HEK293 (cell line): ENCODE measurements at regions not wholly inside any gene's neighbourhood (a gene's known extent, or its start where the extent isn't known, plus 50 kb on each side); places are given as distances from the start of the nearest gene placed in this dataset.

Experiments
- CTCF ChIA-PET: fragments of 350-600 bp; formaldehyde crosslinking; extraction: SDS; loops from one replicate; lab custom pipeline; 2021; ENCODE audit warnings: antibody characterized with exemption; lab: Yijun Ruan, JAX
- POLR2A ChIA-PET: fragments of 300-600 bp; formaldehyde crosslinking; extraction: SDS; loops from one replicate; lab custom pipeline; 2020; ENCODE audit warnings: antibody characterized with exemption, inconsistent platforms; lab: Yijun Ruan, JAX
- H3K27ac ChIP-seq: fragments of 200-500 bp; sonication (Bioruptor generic); 2 replicates; pipeline ENCODE4 v1.5.1; 2014; ENCODE audit warnings: low read depth, low read length, control low read depth, inconsistent platforms; ENCODE audit errors: extremely low read depth
- H3K36me3 ChIP-seq, 2 experiments: fragments of 200-500 bp in 1 of 2; sonication (Bioruptor generic) in 1 of 2; 1 replicate in 1 of 2; 2 replicates in 1 of 2; pipeline ENCODE4 v1.5.1; 2014 to 2017; ENCODE audit warnings: inconsistent platforms in 2 of 2, low read length in 2 of 2; ENCODE audit not compliant: control insufficient read depth in 2 of 2, insufficient read depth in 1 of 2
- H3K4me1 ChIP-seq: fragments of 200-500 bp; sonication (Bioruptor generic); 2 replicates; pipeline ENCODE4 v1.5.1; 2014; ENCODE audit warnings: mild to moderate bottlenecking, low read length, inconsistent platforms; ENCODE audit not compliant: control insufficient read depth, insufficient read depth
- H3K4me3 ChIP-seq: 2 replicates; pipeline ENCODE4 v1.5.1; 2011; ENCODE audit warnings: low read depth, mild to moderate bottlenecking, control low read depth, low read length, moderate library complexity
- H3K9me3 ChIP-seq: fragments of 200-500 bp; sonication (Bioruptor generic); 2 replicates; pipeline ENCODE4 v1.5.1; 2014; ENCODE audit warnings: low read depth, low read length, inconsistent platforms; ENCODE audit not compliant: control insufficient read depth, insufficient read depth
- ATF2 ChIP-seq: fragments of 450-650 bp; formaldehyde crosslinking; IDR thresholded peaks from 2 replicates; pipeline ENCODE4 v1.5.1; 2016; ENCODE audit warnings: missing biosample characterization, missing genetic modification characterization, low read depth
- BCL6B ChIP-seq: fragments of 450-650 bp; formaldehyde crosslinking; IDR thresholded peaks from 2 replicates; pipeline ENCODE4 v1.5.1; 2017; ENCODE audit warnings: missing biosample characterization, missing genetic modification characterization
- GFI1B ChIP-seq: fragments of 450-650 bp; formaldehyde crosslinking; IDR thresholded peaks from 2 replicates; pipeline ENCODE4 v1.5.1; 2016; ENCODE audit warnings: missing biosample characterization, missing genetic modification characterization
- KLF1 ChIP-seq: fragments of 450-650 bp; formaldehyde crosslinking; IDR thresholded peaks from 2 replicates; pipeline ENCODE4 v1.5.1; 2016; ENCODE audit warnings: missing biosample characterization, missing genetic modification characterization
- MYNN ChIP-seq: fragments of 450-650 bp; formaldehyde crosslinking; IDR thresholded peaks from 2 replicates; pipeline ENCODE4 v1.5.1; 2016; ENCODE audit warnings: missing biosample characterization, missing genetic modification characterization, borderline replicate concordance
- OVOL3 ChIP-seq: fragments of 450-650 bp; formaldehyde crosslinking; IDR thresholded peaks from 2 replicates; pipeline ENCODE4 v1.5.1; 2016; ENCODE audit warnings: missing biosample characterization, missing genetic modification characterization
- ZBTB44 ChIP-seq: fragments of 450-650 bp; IDR thresholded peaks from 2 replicates; pipeline ENCODE4 v1.5.1; 2018; ENCODE audit warnings: missing biosample characterization, mild to moderate bottlenecking, missing genetic modification characterization
- ZNF157 ChIP-seq: fragments of 450-650 bp; formaldehyde crosslinking; IDR thresholded peaks from 2 replicates; pipeline ENCODE4 v1.5.1; 2016; ENCODE audit warnings: missing biosample characterization, missing genetic modification characterization
- ZNF169 ChIP-seq: fragments of 450-650 bp; formaldehyde crosslinking; IDR thresholded peaks from 2 replicates; pipeline ENCODE4 v1.5.1; 2016; ENCODE audit warnings: missing biosample characterization, missing genetic modification characterization
- ZNF292 ChIP-seq: fragments of 450-650 bp; formaldehyde crosslinking; IDR thresholded peaks from 2 replicates; pipeline ENCODE4 v1.5.1; 2016; ENCODE audit warnings: low read depth, missing biosample characterization, missing genetic modification characterization, borderline replicate concordance
- ZNF362 ChIP-seq: fragments of 450-650 bp; formaldehyde crosslinking; IDR thresholded peaks from 2 replicates; pipeline ENCODE4 v1.5.1; 2016; ENCODE audit warnings: missing biosample characterization, missing genetic modification characterization
- ZNF37A ChIP-seq: fragments of 450-650 bp; IDR thresholded peaks from 2 replicates; pipeline ENCODE4 v1.5.1; 2018; ENCODE audit warnings: missing biosample characterization, missing genetic modification characterization
- ZNF548 ChIP-seq: fragments of 450-650 bp; formaldehyde crosslinking; IDR thresholded peaks from 2 replicates; pipeline ENCODE4 v1.5.1; 2016; ENCODE audit warnings: missing biosample characterization, missing genetic modification characterization
- ZNF623 ChIP-seq: fragments of 450-650 bp; formaldehyde crosslinking; IDR thresholded peaks from 2 replicates; pipeline ENCODE4 v1.5.1; 2016; ENCODE audit warnings: missing biosample characterization, missing genetic modification characterization
- ZNF639 ChIP-seq: fragments of 450-650 bp; formaldehyde crosslinking; IDR thresholded peaks from 2 replicates; pipeline ENCODE4 v1.5.1; 2016; ENCODE audit warnings: missing biosample characterization, missing genetic modification characterization
- ZNF664 ChIP-seq: fragments of 450-650 bp; formaldehyde crosslinking; IDR thresholded peaks from 2 replicates; pipeline ENCODE4 v1.5.1; 2016; ENCODE audit warnings: missing biosample characterization, missing genetic modification characterization
- ZNF837 ChIP-seq: fragments of 450-650 bp; formaldehyde crosslinking; IDR thresholded peaks from 2 replicates; pipeline ENCODE4 v1.5.1; 2016; ENCODE audit warnings: missing biosample characterization, missing genetic modification characterization
- ZSCAN4 ChIP-seq: fragments of 450-650 bp; formaldehyde crosslinking; IDR thresholded peaks from 2 replicates; pipeline ENCODE4 v1.5.1; 2017; ENCODE audit warnings: missing biosample characterization, missing genetic modification characterization

GRCh38 chr12:4850857-4851380 lies 58.8 kb upstream of the KCNA1 start:
- no peak overlapping the region for H3K27ac ChIP-seq

GRCh38 chr12:4852308-4852707 lies 57.4 kb upstream of the KCNA1 start:
- CTCF ChIA-PET: interaction anchor here (0.6 to 0.7 kb wide), 2 partner anchors 15 to 64 kb away, joined by 3 read pairs; no protein-coding TSS in a partner anchor
- POLR2A ChIA-PET: no interaction called here
- no peaks in the 10 kb centered on the region for H3K4me1 ChIP-seq
- TF ChIP-seq ZNF623 (tag by site-specific recombination) (peak; percentile 88), ZNF837 (tag by site-specific recombination) (no peak), ZSCAN4 (tag by site-specific recombination) (peak; percentile 53; the same call in 1 of the 2 replicates)
- H3K4me3 ChIP-seq: no peak overlapping the region
- H3K27ac ChIP-seq: no peak overlapping the region
- H3K9me3 ChIP-seq: no peaks in the 10 kb centered on the region
- no peaks in the 10 kb centered on the region for H3K36me3 ChIP-seq

More at GRCh38 chr12:4850857-4851380, 58.8 kb upstream of the KCNA1 start:
- Histone ChIP-seq H3K9me3 (no peaks in the 10 kb centered on the region), H3K4me1 (no peaks in the 10 kb centered on the region), H3K36me3 (no peaks in the 10 kb centered on the region), H3K4me3 (no peak overlapping the region)
- TF ChIP-seq ZNF362 (tag by site-specific recombination) (no peak), ZNF157 (tag by site-specific recombination) (peak; percentile 90)
- ChIA-PET POLR2A (no interaction called here), CTCF (interaction anchor here (0.6 to 1.0 kb wide), 4 partner anchors 12 to 323 kb away, joined by 3 to 4 read pairs (median 3); no protein-coding TSS in a partner anchor)

- Histone ChIP-seq H3K4me3 (no peak overlapping the region), H3K36me3 (no peaks in the 10 kb centered on the region), H3K4me1 (no peaks in the 10 kb centered on the region)
- CTCF ChIA-PET: interaction anchor here (0.7 to 6.4 kb wide), 2 partner anchors 63 to 145 kb away, joined by 3 to 185 read pairs; no protein-coding TSS in a partner anchor
- TF ChIP-seq ZNF169 (tag by site-specific recombination): no peak
- TF ChIP-seq KLF1 (tag by site-specific recombination): no peak
- no peak for TF ChIP-seq GFI1B (tag by site-specific recombination)
- TF ChIP-seq OVOL3 (tag by site-specific recombination): no peak
- no peak for TF ChIP-seq ATF2 (tag by site-specific recombination)
- TF ChIP-seq ZNF292: no peak
- no peak for TF ChIP-seq ZNF664 (tag by site-specific recombination)
- TF ChIP-seq ZBTB44: no peak
- no peak for TF ChIP-seq ZNF37A (tag by site-specific recombination)
- TF ChIP-seq MYNN (tag by site-specific recombination): no peak
- no peak for TF ChIP-seq ZNF548 (tag by site-specific recombination)
- no peak for TF ChIP-seq ZNF639 (tag by site-specific recombination)
- no peak for TF ChIP-seq BCL6B (tag by site-specific recombination)
- TF ChIP-seq, all 188 proteins: peak for 0
- H3K9me3 ChIP-seq: no peaks in the 10 kb centered on the region
- H3K27ac ChIP-seq: no peak overlapping the region
- POLR2A ChIA-PET: no interaction called here
Measured at GRCh38 chr12:4852911-4853310, 56.8 kb upstream of the KCNA1 start.
